Thyroid gland (tissue), 4 donors: ENCODE measurements at regions not wholly inside any gene's neighbourhood (a gene's known extent, or its start where the extent isn't known, plus 50 kb on each side); places are given as distances from the start of the nearest gene placed in this dataset.
"Not testable (repeated sequence)": the region's sequence is repeated elsewhere in the genome, so short reads cannot be mapped to it uniquely, and the experiment has no call there.

ENCODE experiments used
- DNase-seq, 2 donors: peaks; one replicate each; pipeline ENCODE4 v3.0.0-alpha.2; 2019
- H3K27ac ChIP-seq, 3 donors: fragments of 200-600 bp; sonication (generic); 1 replicate in 2 of 3; 2 replicates in 1 of 3; pipeline ENCODE4 v1.5.1; 2016 to 2019; ENCODE audit warnings: mild to moderate bottlenecking in 1 of 3, moderate library complexity in 1 of 3
- H3K27me3 ChIP-seq: fragments of 200-600 bp; sonication (generic); one replicate; pipeline ENCODE4 v1.5.1; 2019
- H3K36me3 ChIP-seq, 2 donors: fragments of 200-600 bp; sonication (generic); one replicate each; pipeline ENCODE4 v1.5.1; 2016 to 2019
- H3K4me1 ChIP-seq, 2 donors: fragments of 200-600 bp; sonication (generic); one replicate each; pipeline ENCODE4 v1.5.1; 2017 to 2019
- H3K4me3 ChIP-seq, 3 donors: fragments of 200-600 bp; sonication (generic); replicated peaks in 1 of 3; 1 replicate in 2 of 3; 2 replicates in 1 of 3; pipeline ENCODE4 v1.5.1; 2016; ENCODE audit warnings: mild to moderate bottlenecking in 1 of 3
- H3K9me3 ChIP-seq: fragments of 200-600 bp; sonication (generic); one replicate; pipeline ENCODE4 v1.5.1; 2017
- WGBS, 2 donors: methylation state at CpG; one replicate each; pipeline ENCODE4 v1.1.5; 2017; 5-methylcytosine and 5-hydroxymethylcytosine counted together
- intact Hi-C: fragments of 100-400 bp; cut with DNase I; formaldehyde crosslinking; loops from one replicate; pipeline ENCODE4 v1.15.1; 2023

GRCh38 chr16:21508661-21509436 lies 90.5 kb upstream of the METTL9 start:
- H3K4me3 ChIP-seq, H3K36me3 ChIP-seq, H3K27me3 ChIP-seq, intact Hi-C loops, DNase-seq, H3K9me3 ChIP-seq: not testable (repeated sequence)
- Histone ChIP-seq H3K4me1 (peaks cover 29 to 65% of the 10 kb centered on the region in 2 donors), H3K27ac (peak overlapping the region in 2 of 3 donors; percentile 2 to 22)
- WGBS, 2 donors, result 81% methylated on average over 17 of the region's 17 CpGs

GRCh38 chr16:21509437-21510086 lies 89.8 kb upstream of the METTL9 start:
- peak; percentile 80 to 87 for DNase-seq
- 41 to 49% methylated on average over 9 to 10 of the region's 10 CpGs for WGBS, 2 donors

GRCh38 chr16:21510869-21511255 lies 88.5 kb upstream of the METTL9 start:
- peak overlapping the region; percentile 28 to 43 (median 42) for H3K27ac ChIP-seq
- peaks cover 29 to 70% of the 10 kb centered on the region in 2 donors for H3K4me1 ChIP-seq
- H3K36me3 ChIP-seq, H3K4me3 ChIP-seq, intact Hi-C loops, DNase-seq, H3K9me3 ChIP-seq, H3K27me3 ChIP-seq: not testable (repeated sequence)
- WGBS, 2 donors, result 90 to 93% methylated on average over 4 of the region's 4 CpGs

More at GRCh38 chr16:21509437-21510086, 89.8 kb upstream of the METTL9 start:
- H3K4me1 ChIP-seq, result peaks cover 29 to 70% of the 10 kb centered on the region in 2 donors
- H3K27me3 ChIP-seq, intact Hi-C loops, H3K4me3 ChIP-seq, H3K9me3 ChIP-seq, H3K36me3 ChIP-seq: not testable (repeated sequence)
- H3K27ac ChIP-seq, result peak overlapping the region in 2 of 3 donors; percentile 22 to 32

- DNase-seq, result peak; percentile 57 to 68
- H3K27me3 ChIP-seq, intact Hi-C loops, H3K9me3 ChIP-seq, H3K36me3 ChIP-seq: not testable (repeated sequence)
- Histone ChIP-seq H3K27ac (peak overlapping the region; percentile 14 to 43 (median 22)), H3K4me1 (peaks cover 29 to 70% of the 10 kb centered on the region in 2 donors), H3K4me3 (peak overlapping the region in 1 of 3 donors; percentile 7)
- 66 to 67% methylated on average over 29 of the region's 29 CpGs for WGBS, 2 donors
Observed at GRCh38 chr16:21511315-21512210, 87.8 kb upstream of the METTL9 start.

- H3K4me3 ChIP-seq, H3K27me3 ChIP-seq, H3K36me3 ChIP-seq, DNase-seq, intact Hi-C loops, H3K9me3 ChIP-seq: not testable (repeated sequence)
- 81 to 88% methylated on average over 14 to 17 of the region's 20 CpGs for WGBS, 2 donors
- H3K27ac ChIP-seq, result peak overlapping the region; percentile 22 to 43 (median 31)
- H3K4me1 ChIP-seq, result peaks cover 29 to 68% of the 10 kb centered on the region in 2 donors
Observed at GRCh38 chr16:21512280-21513192, 86.8 kb upstream of the METTL9 start.

GRCh38 chr16:21513337-21513741 lies 86.0 kb upstream of the METTL9 start:
- DNase-seq, result peak in 1 of 2 donors; percentile 65
- 47 to 64% methylated on average over 9 of the region's 9 CpGs for WGBS, 2 donors
- H3K4me3 ChIP-seq, result not testable (repeated sequence)

GRCh38 chr16:21513812-21514473 lies 85.4 kb upstream of the METTL9 start:
- H3K27me3 ChIP-seq, H3K27ac ChIP-seq, H3K36me3 ChIP-seq, H3K4me3 ChIP-seq, H3K9me3 ChIP-seq, intact Hi-C loops, DNase-seq: not testable (repeated sequence)
- WGBS, 2 donors, result 87 to 92% methylated on average over 18 of the region's 18 CpGs
- peaks cover 29 to 63% of the 10 kb centered on the region in 2 donors for H3K4me1 ChIP-seq

More at GRCh38 chr16:21513337-21513741, 86.0 kb upstream of the METTL9 start:
- peaks cover 29 to 67% of the 10 kb centered on the region in 2 donors for H3K4me1 ChIP-seq
- H3K36me3 ChIP-seq, H3K27me3 ChIP-seq, H3K9me3 ChIP-seq, H3K27ac ChIP-seq, intact Hi-C loops: not testable (repeated sequence)

GRCh38 chr16:21514474-21514840 lies 84.9 kb upstream of the METTL9 start:
- intact Hi-C loops, H3K27me3 ChIP-seq, H3K36me3 ChIP-seq, H3K27ac ChIP-seq, H3K9me3 ChIP-seq, DNase-seq, H3K4me3 ChIP-seq: not testable (repeated sequence)
- 89 to 92% methylated on average over 14 of the region's 14 CpGs for WGBS, 2 donors
- peaks cover 26 to 58% of the 10 kb centered on the region in 2 donors for H3K4me1 ChIP-seq

- peaks cover 8 to 39% of the 10 kb centered on the region in 2 donors for H3K4me1 ChIP-seq
- H3K36me3 ChIP-seq, H3K27me3 ChIP-seq, DNase-seq, H3K4me3 ChIP-seq, intact Hi-C loops, H3K27ac ChIP-seq, H3K9me3 ChIP-seq: not testable (repeated sequence)
- 68 to 85% methylated on average over 8 of the region's 9 CpGs for WGBS, 2 donors
Observed at GRCh38 chr16:21516705-21517040, 82.7 kb upstream of the METTL9 start.

GRCh38 chr16:21517263-21517662 lies 82.1 kb upstream of the METTL9 start:
- DNase-seq, H3K4me3 ChIP-seq, H3K27me3 ChIP-seq, H3K9me3 ChIP-seq, intact Hi-C loops, H3K36me3 ChIP-seq: not testable (repeated sequence)
- 55 to 60% methylated on average over 10 of the region's 10 CpGs for WGBS, 2 donors
- peaks cover 3 to 33% of the 10 kb centered on the region in 2 donors for H3K4me1 ChIP-seq
- peak overlapping the region in 2 of 3 donors; percentile 17 to 56 for H3K27ac ChIP-seq
